RWPE1 (cell line): ENCODE measurements at regions not wholly inside any gene's neighbourhood (a gene's known extent, or its start where the extent isn't known, plus 50 kb on each side); places are given as distances from the start of the nearest gene placed in this dataset.

Experiments
- CTCF ChIA-PET: fragments of 350-600 bp; sonication (Branson Sonifier 250); formaldehyde crosslinking; extraction: SDS; loops from one replicate; lab custom pipeline; 2021; lab: Yijun Ruan, JAX
- POLR2A ChIA-PET: fragments of 400-600 bp; formaldehyde crosslinking; extraction: SDS; loops from one replicate; lab custom pipeline; 2020; ENCODE audit warnings: antibody characterized with exemption; ENCODE audit not compliant: low non-redundant PET; lab: Yijun Ruan, JAX
- DNase-seq: peaks from one replicate; pipeline ENCODE4 v3.0.0; 2012; ENCODE audit warnings: low spot score
- H3K27ac ChIP-seq: fragments of 450-650 bp; 2 replicates; pipeline ENCODE4 v1.5.1; 2017
- TF ChIP-seq, protein P1 (sequence below): fragments of 450-650 bp; conservative IDR thresholded peaks from 2 replicates; pipeline ENCODE4 v1.5.1; 2017; ENCODE audit warnings: low read depth, mild to moderate bottlenecking

DNA sequence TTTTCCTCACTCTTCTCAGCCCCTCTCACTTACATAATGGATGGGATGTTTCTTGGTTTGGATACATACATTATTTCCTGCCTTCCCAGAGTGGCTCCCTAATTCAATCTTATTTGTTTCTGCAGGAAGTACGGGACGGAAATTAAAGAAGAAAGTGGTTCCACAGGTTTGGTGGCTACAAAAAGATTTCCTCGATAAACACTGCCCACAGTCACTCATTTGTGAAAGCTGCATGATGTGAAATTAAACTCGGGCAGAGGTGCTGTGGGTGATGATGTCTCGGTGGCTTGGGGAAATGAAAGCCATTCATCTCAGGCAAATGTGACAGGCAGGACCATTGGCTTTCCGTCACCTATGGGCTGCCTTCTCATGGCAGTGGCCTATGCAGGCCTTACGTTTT lies 119.5 kb upstream of the KCNG1 start:
- CTCF ChIA-PET: interaction anchor here (0.6 kb wide), 1 partner anchor 254 kb away, joined by 3 read pairs; no protein-coding TSS in a partner anchor
- H3K27ac ChIP-seq: no peak overlapping the region
- POLR2A ChIA-PET: no interaction called here
- TF ChIP-seq, protein P1, sequence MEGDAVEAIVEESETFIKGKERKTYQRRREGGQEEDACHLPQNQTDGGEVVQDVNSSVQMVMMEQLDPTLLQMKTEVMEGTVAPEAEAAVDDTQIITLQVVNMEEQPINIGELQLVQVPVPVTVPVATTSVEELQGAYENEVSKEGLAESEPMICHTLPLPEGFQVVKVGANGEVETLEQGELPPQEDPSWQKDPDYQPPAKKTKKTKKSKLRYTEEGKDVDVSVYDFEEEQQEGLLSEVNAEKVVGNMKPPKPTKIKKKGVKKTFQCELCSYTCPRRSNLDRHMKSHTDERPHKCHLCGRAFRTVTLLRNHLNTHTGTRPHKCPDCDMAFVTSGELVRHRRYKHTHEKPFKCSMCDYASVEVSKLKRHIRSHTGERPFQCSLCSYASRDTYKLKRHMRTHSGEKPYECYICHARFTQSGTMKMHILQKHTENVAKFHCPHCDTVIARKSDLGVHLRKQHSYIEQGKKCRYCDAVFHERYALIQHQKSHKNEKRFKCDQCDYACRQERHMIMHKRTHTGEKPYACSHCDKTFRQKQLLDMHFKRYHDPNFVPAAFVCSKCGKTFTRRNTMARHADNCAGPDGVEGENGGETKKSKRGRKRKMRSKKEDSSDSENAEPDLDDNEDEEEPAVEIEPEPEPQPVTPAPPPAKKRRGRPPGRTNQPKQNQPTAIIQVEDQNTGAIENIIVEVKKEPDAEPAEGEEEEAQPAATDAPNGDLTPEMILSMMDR: no peak
- DNase-seq: no peak

DNA sequence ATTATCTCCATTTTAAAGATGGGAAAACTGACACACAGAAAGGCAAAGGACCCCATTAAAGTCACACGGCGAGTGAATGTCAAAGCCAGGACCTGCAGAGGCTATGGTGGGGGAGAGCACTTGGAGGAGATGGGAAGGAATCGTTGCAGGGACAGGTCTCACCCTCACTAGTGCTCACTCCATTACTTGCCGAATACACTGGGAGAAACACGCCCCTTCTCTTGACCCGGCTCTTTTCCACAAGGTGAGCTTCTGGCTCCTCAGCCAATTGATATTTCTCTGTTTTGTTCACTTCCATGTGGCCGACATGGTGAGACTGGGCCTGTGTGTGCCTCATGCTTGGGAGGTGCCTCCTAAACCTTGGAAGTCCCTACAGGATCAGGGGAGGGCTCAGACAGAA lies 117.8 kb upstream of the KCNG1 start:
- CTCF ChIA-PET: no interaction called here
- no peak overlapping the region for H3K27ac ChIP-seq
- DNase-seq: no peak
- TF ChIP-seq, protein P1: no peak
- POLR2A ChIA-PET: interaction anchor here (0.7 kb wide), 1 partner anchor 9 kb away, joined by 4 read pairs; no protein-coding TSS in a partner anchor

DNA sequence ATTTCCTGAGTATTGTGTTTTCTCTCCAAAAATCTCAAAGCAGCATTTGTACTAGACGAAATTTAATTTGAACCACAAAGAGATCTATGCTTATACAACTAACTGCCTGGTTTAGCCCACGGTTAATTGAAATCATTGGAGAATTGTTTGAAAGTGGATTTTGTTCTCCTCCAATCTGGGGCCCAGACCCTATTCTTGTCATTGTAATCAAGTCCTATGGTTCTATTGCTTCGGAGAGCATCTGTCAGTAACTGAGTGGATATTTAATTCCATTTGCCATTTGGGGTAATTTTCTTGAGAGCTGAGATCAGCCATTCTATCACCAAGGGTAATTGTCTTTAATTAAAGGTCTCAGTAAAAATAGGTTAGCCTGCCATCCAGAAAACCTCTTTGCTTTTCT lies 117.0 kb upstream of the KCNG1 start:
- TF ChIP-seq, protein P1: no peak
- ChIA-PET POLR2A (no interaction called here), CTCF (no interaction called here)
- DNase-seq: no peak
- H3K27ac ChIP-seq: no peak overlapping the region

DNA sequence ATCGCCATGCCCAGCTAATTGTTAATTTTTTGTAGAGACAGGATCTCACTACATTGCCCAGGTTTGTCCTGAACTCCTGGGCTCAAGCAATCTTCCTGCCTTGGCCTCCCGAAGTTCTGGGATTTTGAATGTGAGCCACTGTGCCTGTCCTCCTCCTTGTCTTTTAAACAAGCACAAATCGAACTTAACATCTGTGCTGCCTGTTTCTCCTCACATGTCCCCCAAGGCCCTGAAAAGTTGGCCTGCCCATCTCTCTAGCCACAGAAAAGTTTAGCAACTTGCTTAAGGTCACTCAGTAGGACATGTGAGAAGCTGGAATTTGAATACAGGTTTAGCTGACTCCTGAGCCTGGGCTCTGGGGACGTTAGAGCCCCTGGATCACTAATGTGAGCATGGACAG lies 115.7 kb upstream of the KCNG1 start:
- no peak for DNase-seq
- ChIA-PET CTCF (interaction anchor here (0.6 to 0.8 kb wide), 2 partner anchors 42 to 168 kb away, joined by 4 to 6 read pairs; no protein-coding TSS in a partner anchor), POLR2A (no interaction called here)
- TF ChIP-seq, protein P1: no peak
- no peak overlapping the region for H3K27ac ChIP-seq

- TF ChIP-seq, protein P1: no peak
- CTCF ChIA-PET: interaction anchor here (0.5 to 0.6 kb wide), 2 partner anchors 11 to 40 kb away, joined by 3 to 5 read pairs; no protein-coding TSS in a partner anchor
- POLR2A ChIA-PET: interaction anchor here (0.6 kb wide), 1 partner anchor 11 kb away, joined by 3 read pairs; no protein-coding TSS in a partner anchor
- no peak overlapping the region for H3K27ac ChIP-seq
- no peak for DNase-seq
These were observed 114.6 kb upstream of the KCNG1 start for GRCh38 chr20:51137461-51137860.

DNA sequence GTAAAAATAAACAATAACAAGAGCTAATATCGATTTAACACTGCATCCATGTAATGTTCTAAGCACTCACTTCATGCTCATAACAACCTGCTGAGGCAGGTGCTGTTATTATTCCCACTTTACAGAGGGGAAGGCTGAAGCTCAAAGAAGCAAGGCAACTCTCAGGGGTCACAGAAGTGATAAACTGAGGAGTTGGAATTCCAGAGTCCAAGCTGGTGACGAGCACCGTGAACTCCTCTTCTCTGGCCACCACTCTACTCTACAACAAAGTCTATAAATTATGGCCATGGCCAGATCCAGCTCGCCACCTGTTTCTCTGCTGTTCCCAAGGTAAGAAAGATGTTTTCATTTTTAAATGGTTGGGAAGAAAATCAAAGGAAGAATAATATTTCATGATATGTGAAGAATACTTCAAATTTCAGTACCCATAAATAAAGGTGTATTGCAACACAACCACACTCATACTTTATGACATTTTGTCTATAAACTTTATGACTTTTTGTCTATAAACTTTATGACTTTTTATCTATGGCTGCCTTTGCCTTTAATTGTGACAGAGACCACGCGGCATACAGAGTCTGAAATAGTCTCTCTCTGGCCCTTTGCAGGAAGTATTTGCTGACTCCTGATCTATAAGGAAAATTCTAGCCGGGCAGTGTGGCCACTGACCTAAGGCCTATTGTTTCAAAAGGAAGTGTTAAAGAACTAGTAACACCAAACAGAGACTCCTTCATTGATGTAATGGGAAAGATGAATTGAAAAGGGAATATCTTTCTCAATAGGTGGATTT lies 113.2 kb upstream of the KCNG1 start:
- ChIA-PET CTCF (no interaction called here), POLR2A (no interaction called here)
- TF ChIP-seq, protein P1: no peak
- DNase-seq: no peak
- no peak overlapping the region for H3K27ac ChIP-seq
